ENCODE measurements at regions not wholly inside any gene's neighbourhood (a gene's known extent, or its start where the extent isn't known, plus 50 kb on each side); places are given as distances from the start of the nearest gene placed in this dataset.
A peak's percentile ranks its signal among the peaks of the same experiment; 100 is the strongest.
"Not testable (repeated sequence)": the region's sequence is repeated elsewhere in the genome, so short reads cannot be mapped to it uniquely, and the experiment has no call there.

- no peak for FAIRE-seq
- no peak for DNase-seq (ENCODE audit: extremely low spot score, insufficient read length, low read depth)
Observed at GRCh38 chr10:45564303-45564959, 108.1 kb downstream of the ZFAND4 start.

- FAIRE-seq: no peak
Observed at GRCh38 chr10:45561952-45562351, 110.6 kb downstream of the ZFAND4 start.

GRCh38 chr10:45560262-45560661, 112.3 kb downstream of the ZFAND4 start:
- FAIRE-seq: no peak
- DNase-seq (ENCODE audit: extremely low spot score, insufficient read length, low read depth): no peak

More at GRCh38 chr10:45561952-45562351, 110.6 kb downstream of the ZFAND4 start:
- DNase-seq (ENCODE audit: extremely low spot score, insufficient read length, low read depth): no peak

- no peak for FAIRE-seq
- no peak for DNase-seq (ENCODE audit: extremely low spot score, insufficient read length, low read depth)
Observed at GRCh38 chr10:45558425-45558824, 114.1 kb downstream of the ZFAND4 start.

GRCh38 chr10:45557275-45557905, 115.2 kb downstream of the ZFAND4 start:
- FAIRE-seq (peak; percentile 80), DNase-seq (ENCODE audit: extremely low spot score, insufficient read length, low read depth) (no peak)

- FAIRE-seq (no peak), DNase-seq (ENCODE audit: extremely low spot score, insufficient read length, low read depth) (no peak)
Observed at GRCh38 chr10:45555795-45556194, 116.8 kb downstream of the ZFAND4 start.

- FAIRE-seq: not testable (repeated sequence)
Observed at GRCh38 chr10:45555332-45555731, 117.2 kb downstream of the ZFAND4 start.

GRCh38 chr10:45553613-45554012, 119.0 kb downstream of the ZFAND4 start:
- DNase-seq (ENCODE audit: extremely low spot score, insufficient read length, low read depth): no peak
- no peak for FAIRE-seq

More at GRCh38 chr10:45555332-45555731, 117.2 kb downstream of the ZFAND4 start:
- not testable (repeated sequence) for DNase-seq (ENCODE audit: extremely low spot score, insufficient read length, low read depth)

- FAIRE-seq (no peak), DNase-seq (ENCODE audit: extremely low spot score, insufficient read length, low read depth) (no peak)
Observed at GRCh38 chr10:45553155-45553554, 119.4 kb downstream of the ZFAND4 start.

GRCh38 chr10:45552476-45552875, 120.1 kb downstream of the ZFAND4 start:
- no peak for DNase-seq (ENCODE audit: extremely low spot score, insufficient read length, low read depth)
- no peak for FAIRE-seq

GRCh38 chr10:45550903-45551786, 121.4 kb downstream of the ZFAND4 start:
- no peak for FAIRE-seq

GRCh38 chr10:45548068-45548467, 124.5 kb downstream of the ZFAND4 start:
- no peak for DNase-seq (ENCODE audit: extremely low spot score, insufficient read length, low read depth)

More at GRCh38 chr10:45550903-45551786, 121.4 kb downstream of the ZFAND4 start:
- DNase-seq (ENCODE audit: extremely low spot score, insufficient read length, low read depth): no peak

GRCh38 chr10:45547207-45547606, 125.4 kb downstream of the ZFAND4 start:
- no peak for FAIRE-seq
- DNase-seq (ENCODE audit: extremely low spot score, insufficient read length, low read depth): no peak

More at GRCh38 chr10:45548068-45548467, 124.5 kb downstream of the ZFAND4 start:
- FAIRE-seq: no peak

GRCh38 chr10:45545150-45545549, 127.4 kb downstream of the ZFAND4 start:
- no peak for DNase-seq (ENCODE audit: extremely low spot score, insufficient read length, low read depth)
- no peak for FAIRE-seq

GRCh38 chr10:45544191-45544590, 128.4 kb downstream of the ZFAND4 start:
- no peak for DNase-seq (ENCODE audit: extremely low spot score, insufficient read length, low read depth)
- FAIRE-seq: no peak

GRCh38 chr10:45541032-45541431, 131.5 kb downstream of the ZFAND4 start:
- not testable (repeated sequence) for FAIRE-seq; DNase-seq (ENCODE audit: extremely low spot score, insufficient read length, low read depth)

GRCh38 chr10:45540589-45540988, 132.0 kb downstream of the ZFAND4 start:
- not testable (repeated sequence) for FAIRE-seq

GRCh38 chr10:45539569-45539968, 133.0 kb downstream of the ZFAND4 start:
- not testable (repeated sequence) for FAIRE-seq; DNase-seq (ENCODE audit: extremely low spot score, insufficient read length, low read depth)

More at GRCh38 chr10:45540589-45540988, 132.0 kb downstream of the ZFAND4 start:
- DNase-seq (ENCODE audit: extremely low spot score, insufficient read length, low read depth): not testable (repeated sequence)

- DNase-seq (ENCODE audit: extremely low spot score, insufficient read length, low read depth) (no peak), FAIRE-seq (no peak)
Observed at GRCh38 chr10:45534572-45534971, 138.0 kb downstream of the ZFAND4 start.

- no peak for FAIRE-seq
- DNase-seq (ENCODE audit: extremely low spot score, insufficient read length, low read depth): no peak
Observed at GRCh38 chr10:45532480-45532879, 140.1 kb downstream of the ZFAND4 start.

Data from GM18507 (cell line).